A549 (cell line): ENCODE measurements at regions not wholly inside any gene's neighbourhood (a gene's known extent, or its start where the extent isn't known, plus 50 kb on each side); places are given as distances from the start of the nearest gene placed in this dataset.

Source experiments
- ATAC-seq, 2 experiments: fragments of 200-7000 bp in 1 of 2; fragments of >200 bp in 1 of 2; cut with Nextera tagmentation in 1 of 2; cut with Tn5 transposase in 1 of 2; 3 replicates each; pipeline versions ENCODE4 v1.8.0 to v1.9.1; 2018 to 2020; ENCODE audit warnings: mild to moderate bottlenecking in 1 of 2, moderate library complexity in 1 of 2
- CTCF ChIA-PET: fragments of 300-600 bp; sonication (Branson Sonifier 250); formaldehyde crosslinking; extraction: SDS; loops from one replicate; lab custom pipeline; 2021; ENCODE audit warnings: antibody characterized with exemption, inconsistent platforms; lab: Yijun Ruan, JAX
- POLR2A ChIA-PET: fragments of 350-600 bp; formaldehyde crosslinking; extraction: SDS; loops from one replicate; lab custom pipeline; 2021; ENCODE audit warnings: antibody characterized with exemption, inconsistent platforms; lab: Yijun Ruan, JAX
- DNase-seq, 2 experiments: peaks; one replicate each; pipeline versions ENCODE4 v3.0.0 to v3.0.0-alpha.2; 2011 to 2016; ENCODE audit warnings: low read depth in 1 of 2, low spot score in 1 of 2
- FAIRE-seq: peaks from 2 replicates; lab custom pipeline; 2011; peaks lifted over from hg19 to GRCh38; lab: Jason Lieb, UNC
- H3K27ac ChIP-seq, 2 experiments: fragments of >200 bp; sonication (Bioruptor Twin); formaldehyde crosslinking; 3 replicates each; pipeline ENCODE4 v1.5.1; 2016 to 2017
- H3K4me1 ChIP-seq: fragments of >200 bp; sonication (Bioruptor Twin); formaldehyde crosslinking; 3 replicates; pipeline ENCODE4 v1.6.1; 2016
- H3K4me2 ChIP-seq: fragments of >200 bp; sonication (Bioruptor Twin); formaldehyde crosslinking; 3 replicates; pipeline ENCODE4 v1.6.1; 2016
- H3K4me3 ChIP-seq: fragments of >200 bp; sonication (Bioruptor Twin); formaldehyde crosslinking; 3 replicates; pipeline ENCODE4 v1.5.1; 2016
- H3K9me3 ChIP-seq: fragments of >200 bp; sonication (Bioruptor Twin); formaldehyde crosslinking; 3 replicates; pipeline ENCODE4 v1.6.1; 2016
- BHLHE40 ChIP-seq: IDR thresholded peaks from 2 replicates; pipeline ENCODE4 v1.6.1; 2012; ENCODE audit warnings: low read depth, low read length, inconsistent platforms
- CBX2 ChIP-seq: fragments of 200-600 bp; sonication (generic); IDR thresholded peaks from 2 replicates; pipeline ENCODE4 v1.6.1; 2016; ENCODE audit warnings: low read depth, mild to moderate bottlenecking, borderline replicate concordance
- CHD4 ChIP-seq: fragments of 200-600 bp; sonication (generic); IDR thresholded peaks from 2 replicates; pipeline ENCODE4 v1.6.1; 2016; ENCODE audit warnings: antibody characterized with exemption, mild to moderate bottlenecking, borderline replicate concordance
- EHF ChIP-seq: fragments of 250-450 bp; sonication (Bioruptor Pico); IDR thresholded peaks from 2 replicates; pipeline ENCODE4 v1.5.0; 2020; ENCODE audit warnings: mild to moderate bottlenecking
- EHMT2 ChIP-seq: fragments of 200-600 bp; sonication (generic); IDR thresholded peaks from 2 replicates; pipeline ENCODE4 v1.6.1; 2016; ENCODE audit warnings: antibody characterized with exemption, low read depth, mild to moderate bottlenecking, moderate library complexity
- ESRRA ChIP-seq: fragments of 150-350 bp; IDR thresholded peaks from 2 replicates; pipeline ENCODE4 v1.6.1; 2014; ENCODE audit warnings: mild to moderate bottlenecking, low read length, borderline replicate concordance
- FOSB ChIP-seq: fragments of 250-450 bp; sonication (Bioruptor Pico); IDR thresholded peaks from 2 replicates; pipeline ENCODE4 v1.5.0; 2020; ENCODE audit warnings: mild to moderate bottlenecking, moderate library complexity
- HDAC2 ChIP-seq: fragments of 200-600 bp; sonication (generic); IDR thresholded peaks from 2 replicates; pipeline ENCODE4 v1.6.1; 2016
- HOXA7 ChIP-seq: fragments of 250-450 bp; sonication (Bioruptor Pico); IDR thresholded peaks from 2 replicates; pipeline ENCODE4 v1.5.0; 2020; ENCODE audit warnings: mild to moderate bottlenecking, moderate library complexity
- HOXB5 ChIP-seq: fragments of 250-450 bp; sonication (Bioruptor Pico); IDR thresholded peaks from 2 replicates; pipeline ENCODE4 v1.5.0; 2020; ENCODE audit warnings: mild to moderate bottlenecking, moderate library complexity
- KDM1A ChIP-seq: fragments of 200-600 bp; sonication (generic); IDR thresholded peaks from 2 replicates; pipeline ENCODE4 v1.6.1; 2016; ENCODE audit warnings: low read depth, mild to moderate bottlenecking
- POLR2A ChIP-seq: IDR thresholded peaks from 2 replicates; pipeline ENCODE4 v1.6.1; 2012; ENCODE audit warnings: mild to moderate bottlenecking, low read length
- POLR2AphosphoS2 ChIP-seq: conservative IDR thresholded peaks from 2 replicates; pipeline ENCODE4 v1.6.1; 2012; ENCODE audit warnings: low read length, improper control_type of control experiment, inconsistent platforms
- RAD21 ChIP-seq, 2 experiments: fragments of >200 bp in 1 of 2; sonication (Bioruptor Twin) in 1 of 2; formaldehyde crosslinking in 1 of 2; IDR thresholded peaks in 1 of 2; conservative IDR thresholded peaks in 1 of 2; 2 replicates in 1 of 2; 3 replicates in 1 of 2; pipeline ENCODE4 v1.6.1; 2012 to 2018; ENCODE audit warnings: inconsistent platforms in 1 of 2
- RCOR1 ChIP-seq: fragments of 150-350 bp; IDR thresholded peaks from 2 replicates; pipeline ENCODE4 v1.6.1; 2014; ENCODE audit warnings: antibody characterized with exemption, low read length, low read depth
- RFX5 ChIP-seq: fragments of 450-650 bp; IDR thresholded peaks from 2 replicates; pipeline ENCODE4 v1.7.1; 2014; ENCODE audit warnings: antibody characterized with exemption, mild to moderate bottlenecking, moderate library complexity
- ZFP36 ChIP-seq: fragments of 450-650 bp; IDR thresholded peaks from 2 replicates; pipeline ENCODE4 v1.6.1; 2014; ENCODE audit warnings: borderline replicate concordance; ENCODE audit not compliant: partially characterized antibody
- ZNF302 ChIP-seq: fragments of 250-450 bp; sonication (Bioruptor Pico); IDR thresholded peaks from 2 replicates; pipeline ENCODE4 v1.9.0; 2021; ENCODE audit warnings: inconsistent platforms, mild to moderate bottlenecking, moderate library complexity
- WGBS: methylation state at CpG from one replicate; pipeline ENCODE4 v1.1.6; 2017; ENCODE audit errors: missing lambda C conversion rate; 5-methylcytosine and 5-hydroxymethylcytosine counted together
- TF ChIP-seq, protein P1 (sequence below): IDR thresholded peaks from 2 replicates; pipeline ENCODE4 v1.6.1; 2012
- TF ChIP-seq, protein P2 (sequence below): fragments of 250-450 bp; sonication (Bioruptor Pico); IDR thresholded peaks from 2 replicates; pipeline ENCODE4 v1.5.0; 2020; ENCODE audit warnings: low read depth, mild to moderate bottlenecking, moderate library complexity
- TF ChIP-seq, protein P3 (sequence below): fragments of 200-600 bp; sonication (generic); IDR thresholded peaks from 2 replicates; pipeline ENCODE4 v1.6.1; 2016; ENCODE audit warnings: antibody characterized with exemption, mild to moderate bottlenecking, moderate library complexity
- TF ChIP-seq, protein P4 (sequence below): fragments of >200 bp; sonication (Bioruptor Twin); formaldehyde crosslinking; IDR thresholded peaks from 3 replicates; pipeline ENCODE4 v1.6.1; 2016

DNA sequence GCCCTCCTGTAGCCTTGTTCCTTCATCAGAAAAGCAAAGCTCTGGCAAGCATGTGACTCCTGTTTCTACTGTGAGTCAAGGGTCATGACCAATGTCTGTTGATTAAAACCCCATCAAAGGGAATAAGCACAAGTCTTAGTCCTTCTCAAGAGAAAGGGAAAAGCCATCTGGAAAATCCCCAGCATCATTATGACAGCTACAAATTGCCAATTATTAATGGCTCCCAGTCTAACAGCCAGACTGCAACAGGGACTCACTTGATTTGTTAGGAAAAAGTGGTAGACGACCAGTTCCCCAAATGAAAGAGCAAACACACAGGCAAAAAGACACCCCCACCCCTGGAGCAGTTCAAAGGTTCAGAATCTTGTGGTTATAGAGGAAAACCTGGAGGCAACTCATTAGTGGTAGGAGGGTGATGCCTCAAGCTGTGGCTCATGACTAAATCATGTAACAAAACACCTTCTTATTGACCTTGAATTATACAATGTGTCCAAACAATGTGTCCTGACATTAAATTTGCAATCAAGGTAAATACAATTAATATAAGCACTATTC, 315.7 kb downstream of the HNRNPD start:
- POLR2A ChIA-PET: no interaction called here
- Histone ChIP-seq H3K4me3 (no peak overlapping the region), H3K9me3 (no peaks in the 10 kb centered on the region), H3K27ac (no peak overlapping the region), H3K4me1 (no peaks in the 10 kb centered on the region), H3K4me2 (no peak overlapping the region)
- DNase-seq (no peak), FAIRE-seq (no peak), ATAC-seq (no peak)
- 7% methylated on average over 1 of the region's 1 CpG for WGBS
- TF ChIP-seq POLR2A: no peak
- TF ChIP-seq, protein P1, sequence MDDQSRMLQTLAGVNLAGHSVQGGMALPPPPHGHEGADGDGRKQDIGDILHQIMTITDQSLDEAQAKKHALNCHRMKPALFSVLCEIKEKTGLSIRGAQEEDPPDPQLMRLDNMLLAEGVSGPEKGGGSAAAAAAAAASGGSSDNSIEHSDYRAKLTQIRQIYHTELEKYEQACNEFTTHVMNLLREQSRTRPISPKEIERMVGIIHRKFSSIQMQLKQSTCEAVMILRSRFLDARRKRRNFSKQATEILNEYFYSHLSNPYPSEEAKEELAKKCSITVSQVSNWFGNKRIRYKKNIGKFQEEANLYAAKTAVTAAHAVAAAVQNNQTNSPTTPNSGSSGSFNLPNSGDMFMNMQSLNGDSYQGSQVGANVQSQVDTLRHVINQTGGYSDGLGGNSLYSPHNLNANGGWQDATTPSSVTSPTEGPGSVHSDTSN: no peak
- TF ChIP-seq, protein P2, sequence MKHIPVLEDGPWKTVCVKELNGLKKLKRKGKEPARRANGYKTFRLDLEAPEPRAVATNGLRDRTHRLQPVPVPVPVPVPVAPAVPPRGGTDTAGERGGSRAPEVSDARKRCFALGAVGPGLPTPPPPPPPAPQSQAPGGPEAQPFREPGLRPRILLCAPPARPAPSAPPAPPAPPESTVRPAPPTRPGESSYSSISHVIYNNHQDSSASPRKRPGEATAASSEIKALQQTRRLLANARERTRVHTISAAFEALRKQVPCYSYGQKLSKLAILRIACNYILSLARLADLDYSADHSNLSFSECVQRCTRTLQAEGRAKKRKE: no peak
- no peak for TF ChIP-seq RAD21 (conservative IDR thresholded peaks at IDR 0.05 in 1 of 2, IDR thresholded peaks at IDR 0.05 in 1 of 2)
- no peak for TF ChIP-seq ZFP36
- TF ChIP-seq HDAC2: no peak
- TF ChIP-seq EHMT2: no peak
- no peak for TF ChIP-seq RFX5
- TF ChIP-seq, protein P3, sequence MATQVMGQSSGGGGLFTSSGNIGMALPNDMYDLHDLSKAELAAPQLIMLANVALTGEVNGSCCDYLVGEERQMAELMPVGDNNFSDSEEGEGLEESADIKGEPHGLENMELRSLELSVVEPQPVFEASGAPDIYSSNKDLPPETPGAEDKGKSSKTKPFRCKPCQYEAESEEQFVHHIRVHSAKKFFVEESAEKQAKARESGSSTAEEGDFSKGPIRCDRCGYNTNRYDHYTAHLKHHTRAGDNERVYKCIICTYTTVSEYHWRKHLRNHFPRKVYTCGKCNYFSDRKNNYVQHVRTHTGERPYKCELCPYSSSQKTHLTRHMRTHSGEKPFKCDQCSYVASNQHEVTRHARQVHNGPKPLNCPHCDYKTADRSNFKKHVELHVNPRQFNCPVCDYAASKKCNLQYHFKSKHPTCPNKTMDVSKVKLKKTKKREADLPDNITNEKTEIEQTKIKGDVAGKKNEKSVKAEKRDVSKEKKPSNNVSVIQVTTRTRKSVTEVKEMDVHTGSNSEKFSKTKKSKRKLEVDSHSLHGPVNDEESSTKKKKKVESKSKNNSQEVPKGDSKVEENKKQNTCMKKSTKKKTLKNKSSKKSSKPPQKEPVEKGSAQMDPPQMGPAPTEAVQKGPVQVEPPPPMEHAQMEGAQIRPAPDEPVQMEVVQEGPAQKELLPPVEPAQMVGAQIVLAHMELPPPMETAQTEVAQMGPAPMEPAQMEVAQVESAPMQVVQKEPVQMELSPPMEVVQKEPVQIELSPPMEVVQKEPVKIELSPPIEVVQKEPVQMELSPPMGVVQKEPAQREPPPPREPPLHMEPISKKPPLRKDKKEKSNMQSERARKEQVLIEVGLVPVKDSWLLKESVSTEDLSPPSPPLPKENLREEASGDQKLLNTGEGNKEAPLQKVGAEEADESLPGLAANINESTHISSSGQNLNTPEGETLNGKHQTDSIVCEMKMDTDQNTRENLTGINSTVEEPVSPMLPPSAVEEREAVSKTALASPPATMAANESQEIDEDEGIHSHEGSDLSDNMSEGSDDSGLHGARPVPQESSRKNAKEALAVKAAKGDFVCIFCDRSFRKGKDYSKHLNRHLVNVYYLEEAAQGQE: no peak
- TF ChIP-seq EHF (CRISPR knock-in tag): no peak
- TF ChIP-seq HOXA7 (CRISPR knock-in tag): no peak
- TF ChIP-seq KDM1A: no peak
- no peak for TF ChIP-seq ESRRA
- no peak for TF ChIP-seq FOSB (CRISPR knock-in tag)
- CTCF ChIA-PET: no interaction called here

DNA sequence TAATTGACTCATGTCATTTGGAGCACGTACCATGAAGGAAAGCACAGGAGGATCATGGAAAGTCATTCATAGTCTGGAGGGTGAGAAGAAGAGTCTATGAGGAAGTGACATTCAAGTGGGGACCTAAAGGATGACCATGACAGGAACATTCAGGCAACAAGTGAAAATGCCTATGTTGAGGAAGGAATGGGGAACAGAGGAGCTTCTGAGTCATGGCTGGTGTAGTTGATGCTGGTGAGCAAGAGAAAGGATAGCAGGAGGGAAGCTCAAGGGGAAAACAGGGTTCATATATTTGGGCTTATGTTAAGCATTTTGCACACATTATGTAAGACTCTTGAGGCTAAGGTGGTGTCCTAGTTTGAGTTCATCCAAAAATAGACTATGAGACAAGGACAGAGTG, 318.6 kb downstream of the HNRNPD start:
- no peak for TF ChIP-seq RCOR1
- ATAC-seq (no peak), FAIRE-seq (no peak), DNase-seq (no peak)
- POLR2A ChIA-PET: no interaction called here
- Histone ChIP-seq H3K4me3 (no peak overlapping the region), H3K9me3 (no peaks in the 10 kb centered on the region), H3K4me1 (no peaks in the 10 kb centered on the region), H3K27ac (no peak overlapping the region), H3K4me2 (no peak overlapping the region)
- 0% methylated on average over 1 of the region's 1 CpG for WGBS
- CTCF ChIA-PET: no interaction called here

DNA sequence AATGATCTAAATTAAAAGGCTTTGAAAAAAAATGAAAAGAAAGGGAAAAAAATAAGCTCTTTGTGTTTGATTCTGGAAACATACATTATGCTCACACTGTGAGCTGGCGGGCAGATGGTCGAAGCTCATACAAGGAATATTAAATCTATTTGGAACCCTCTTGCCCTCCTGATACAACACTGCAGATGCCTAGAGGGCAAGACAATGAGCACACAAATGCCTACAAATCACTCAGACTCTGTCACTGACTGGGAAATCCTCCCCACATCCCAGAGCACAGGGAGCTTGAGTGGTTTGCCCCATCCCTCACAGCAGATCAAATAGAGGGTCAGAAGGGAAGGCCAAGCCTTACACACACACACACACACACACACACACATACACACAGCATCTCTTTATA, 320.4 kb downstream of the HNRNPD start:
- no peak overlapping the region for H3K27ac ChIP-seq
- H3K4me1 ChIP-seq: no peaks in the 10 kb centered on the region
- no peaks in the 10 kb centered on the region for H3K9me3 ChIP-seq
- ChIA-PET POLR2A (no interaction called here), CTCF (no interaction called here)
- H3K4me2 ChIP-seq: no peak overlapping the region
- TF ChIP-seq CHD4: no peak
- ATAC-seq: no peak
- 21% methylated on average over 2 of the region's 2 CpGs for WGBS
- no peak overlapping the region for H3K4me3 ChIP-seq
- no peak for FAIRE-seq
- DNase-seq: no peak

GRCh38 chr4:82050796-82051195, 323.0 kb downstream of the HNRNPD start:
- DNase-seq (no peak), FAIRE-seq (no peak), ATAC-seq (no peak)
- Histone ChIP-seq H3K4me3 (no peak overlapping the region), H3K27ac (no peak overlapping the region), H3K4me2 (no peak overlapping the region), H3K9me3 (no peaks in the 10 kb centered on the region), H3K4me1 (no peaks in the 10 kb centered on the region)
- ChIA-PET CTCF (no interaction called here), POLR2A (no interaction called here)
- 3% methylated on average over 2 of the region's 2 CpGs for whole genome bisulfite sequencing
- TF ChIP-seq HOXB5 (CRISPR knock-in tag) (no peak), BHLHE40 (no peak), CBX2 (no peak), ZNF302 (CRISPR knock-in tag) (no peak), POLR2AphosphoS2 (no peak), KDM1A (no peak)
- TF ChIP-seq, protein P1: no peak
- TF ChIP-seq, protein P4, sequence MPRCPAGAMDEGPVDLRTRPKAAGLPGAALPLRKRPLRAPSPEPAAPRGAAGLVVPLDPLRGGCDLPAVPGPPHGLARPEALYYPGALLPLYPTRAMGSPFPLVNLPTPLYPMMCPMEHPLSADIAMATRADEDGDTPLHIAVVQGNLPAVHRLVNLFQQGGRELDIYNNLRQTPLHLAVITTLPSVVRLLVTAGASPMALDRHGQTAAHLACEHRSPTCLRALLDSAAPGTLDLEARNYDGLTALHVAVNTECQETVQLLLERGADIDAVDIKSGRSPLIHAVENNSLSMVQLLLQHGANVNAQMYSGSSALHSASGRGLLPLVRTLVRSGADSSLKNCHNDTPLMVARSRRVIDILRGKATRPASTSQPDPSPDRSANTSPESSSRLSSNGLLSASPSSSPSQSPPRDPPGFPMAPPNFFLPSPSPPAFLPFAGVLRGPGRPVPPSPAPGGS: no peak
- TF ChIP-seq, protein P2: no peak
